ENCODE measurements at regions not wholly inside any gene's neighbourhood (a gene's known extent, or its start where the extent isn't known, plus 50 kb on each side); places are given as distances from the start of the nearest gene placed in this dataset.
"Not testable (repeated sequence)": the region's sequence is repeated elsewhere in the genome, so short reads cannot be mapped to it uniquely, and the experiment has no call there.

GRCh38 chr3:144859161-144859560 is 887.5 kb downstream of the DIPK2A start:
- no peak for DNase-seq

GRCh38 chr3:144864646-144865045 is 893.0 kb downstream of the DIPK2A start:
- no peak for DNase-seq

- no peak for DNase-seq
Observed at GRCh38 chr3:144865948-144866347, 894.3 kb downstream of the DIPK2A start.

- no peak for DNase-seq
Observed at GRCh38 chr3:144866476-144866875, 894.9 kb downstream of the DIPK2A start.

- DNase-seq = no peak
Observed at GRCh38 chr3:144868506-144868905, 896.9 kb downstream of the DIPK2A start.

GRCh38 chr3:144873066-144873465 is 901.4 kb downstream of the DIPK2A start:
- no peak for DNase-seq

- DNase-seq = no peak
Observed at GRCh38 chr3:144875211-144875610, 903.6 kb downstream of the DIPK2A start.

- no peak for DNase-seq
Observed at GRCh38 chr3:144877356-144877755, 905.7 kb downstream of the DIPK2A start.

- no peak for DNase-seq
Observed at GRCh38 chr3:144879701-144880100, 908.1 kb downstream of the DIPK2A start.

GRCh38 chr3:144893980-144894379 is 922.4 kb downstream of the DIPK2A start:
- DNase-seq = no peak

GRCh38 chr3:144894576-144894975 is 923.0 kb downstream of the DIPK2A start:
- DNase-seq = no peak

- DNase-seq = no peak
Observed at GRCh38 chr3:144900366-144900765, 928.7 kb downstream of the DIPK2A start.

GRCh38 chr3:144907581-144907980 is 936.0 kb downstream of the DIPK2A start:
- DNase-seq = not testable (repeated sequence)

GRCh38 chr3:144912968-144913367 is 941.3 kb downstream of the DIPK2A start:
- no peak for DNase-seq

GRCh38 chr3:144915202-144915601 is 943.6 kb downstream of the DIPK2A start:
- DNase-seq = no peak

- peak in 1 of 2 donors; percentile 5 for DNase-seq
Observed at GRCh38 chr3:144921710-144922109, 950.1 kb downstream of the DIPK2A start.

GRCh38 chr3:144923046-144923775 is 951.6 kb downstream of the DIPK2A start:
- no peak for DNase-seq

GRCh38 chr3:144930431-144930830 is 958.8 kb downstream of the DIPK2A start:
- DNase-seq = no peak

GRCh38 chr3:144931590-144931989 is 960.0 kb downstream of the DIPK2A start:
- no peak for DNase-seq

GRCh38 chr3:144942093-144942837 is 970.6 kb downstream of the DIPK2A start:
- DNase-seq = no peak

- no peak for DNase-seq
Observed at GRCh38 chr3:144942838-144943197, 971.2 kb downstream of the DIPK2A start.

- DNase-seq = no peak
Observed at GRCh38 chr3:144947895-144948294, 976.3 kb downstream of the DIPK2A start.

- no peak for DNase-seq
Observed at GRCh38 chr3:144948711-144949110, 977.1 kb downstream of the DIPK2A start.

GRCh38 chr3:144953959-144954358 is 982.3 kb downstream of the DIPK2A start:
- DNase-seq = no peak

Data from hippocampal formation (tissue), 2 donors.